Lung (tissue), 11 donors: ENCODE measurements at regions not wholly inside any gene's neighbourhood (a gene's known extent, or its start where the extent isn't known, plus 50 kb on each side); places are given as distances from the start of the nearest gene placed in this dataset.

ENCODE experiments used
- ATAC-seq: fragments of 200-7000 bp; cut with Tn5 transposase; one replicate; pipeline ENCODE4 v1.9.1; 2020; ENCODE audit warnings: moderate number of reproducible peaks; ENCODE audit not compliant: insufficient read depth, low FRiP score
- DNase-seq, 3 donors: peaks; one replicate each; pipeline ENCODE4 v3.0.0-alpha.2; 2013 to 2017
- H3K27ac ChIP-seq, 2 donors: one replicate each; pipeline ENCODE4 v1.5.1; 2013; ENCODE audit warnings: mild to moderate bottlenecking in 2 of 2, moderate library complexity in 2 of 2, control low read depth in 1 of 2, inconsistent platforms in 1 of 2, low read depth in 1 of 2, low read length in 1 of 2
- H3K27me3 ChIP-seq, 3 donors: one replicate each; pipeline ENCODE4 v1.5.1; 2013; ENCODE audit warnings: low read length in 2 of 3; ENCODE audit not compliant: control insufficient read depth in 3 of 3, insufficient read depth in 3 of 3
- H3K36me3 ChIP-seq, 4 donors: one replicate each; pipeline ENCODE4 v1.5.1; 2013; ENCODE audit warnings: low read length in 4 of 4, mild to moderate bottlenecking in 1 of 4, moderate library complexity in 1 of 4; ENCODE audit not compliant: control insufficient read depth in 4 of 4, insufficient read depth in 4 of 4
- H3K4me1 ChIP-seq, 5 donors: one replicate each; pipeline ENCODE4 v1.5.1; 2013; ENCODE audit warnings: low read length in 5 of 5, mild to moderate bottlenecking in 2 of 5, moderate library complexity in 1 of 5; ENCODE audit not compliant: control insufficient read depth in 5 of 5, insufficient read depth in 5 of 5
- H3K4me3 ChIP-seq: one replicate; pipeline ENCODE4 v1.5.1; 2013; ENCODE audit warnings: mild to moderate bottlenecking, control low read depth, moderate library complexity
- H3K9ac ChIP-seq, 2 donors: one replicate each; pipeline ENCODE4 v1.5.1; 2013; ENCODE audit warnings: low read length in 2 of 2, control low read depth in 1 of 2; ENCODE audit not compliant: insufficient read depth in 1 of 2
- H3K9me3 ChIP-seq, 4 donors: one replicate each; pipeline ENCODE4 v1.5.1; 2013; ENCODE audit warnings: low read length in 3 of 4, mild to moderate bottlenecking in 1 of 4, moderate library complexity in 1 of 4; ENCODE audit not compliant: control insufficient read depth in 4 of 4, insufficient read depth in 3 of 4
- CTCF ChIP-seq: IDR thresholded peaks from 2 replicates; pipeline ENCODE4 v1.5.1; 2012; ENCODE audit warnings: mild to moderate bottlenecking; ENCODE audit errors: control extremely low read depth, extremely low read depth
- WGBS, 2 donors: extraction: QIAGEN DNeasy Blood & Tissue Kit; methylation state at CpG; one replicate each; pipeline ENCODE4 v1.1.7; 2013; 5-methylcytosine and 5-hydroxymethylcytosine counted together
- donor health status: control.
- donor health status: control.
- donor health status: Bipolar disorder and iron deficiency.
- donor health status: healthy.
- donor health status: DM: yes; HTN: yes; CAD: no.

- Histone ChIP-seq H3K27ac (no peak overlapping the region), H3K4me3 (no peak overlapping the region), H3K4me1 (no peaks in the 10 kb centered on the region), H3K36me3 (no peaks in the 10 kb centered on the region), H3K27me3 (no peaks in the 10 kb centered on the region), H3K9me3 (no peaks in the 10 kb centered on the region), H3K9ac (no peak overlapping the region)
- 76 to 83% methylated on average over 5 of the region's 5 CpGs for WGBS, 2 donors
- ATAC-seq: no peak
- TF ChIP-seq CTCF: no peak
- DNase-seq: no peak
Measured at GRCh38 chr2:147101941-147102790, 742.7 kb upstream of the ACVR2A start.

DNA sequence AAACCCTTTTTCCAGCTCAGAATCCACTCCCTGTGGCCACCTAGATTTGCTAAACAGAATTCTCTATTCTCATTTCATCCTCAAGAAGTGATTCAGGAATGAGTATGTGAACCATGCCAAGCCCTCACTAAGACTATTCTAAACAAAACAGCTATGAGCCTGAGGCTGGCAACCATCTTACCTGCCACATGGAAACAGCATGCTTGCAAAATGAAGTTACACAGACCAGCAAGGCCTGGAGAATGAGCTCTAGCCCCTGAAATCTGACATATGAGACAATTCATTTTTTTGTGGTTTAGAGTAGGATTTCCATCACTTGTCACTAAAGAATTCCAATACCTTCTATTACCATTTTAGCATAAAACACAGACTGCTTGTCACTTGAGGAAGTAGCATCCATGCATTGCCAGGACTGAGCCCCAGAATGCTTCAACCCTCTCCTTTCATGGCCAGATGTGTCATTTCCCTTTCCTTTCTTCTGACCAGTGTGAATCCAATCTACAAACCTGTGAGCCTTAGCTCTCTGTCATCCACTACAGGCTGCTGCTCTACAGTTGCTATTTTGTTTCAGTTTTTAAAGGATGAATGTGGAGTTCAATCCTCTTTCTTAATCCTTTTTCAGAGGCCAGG is 744.3 kb upstream of the ACVR2A start:
- Histone ChIP-seq H3K4me1 (no peaks in the 10 kb centered on the region), H3K27me3 (no peaks in the 10 kb centered on the region), H3K9me3 (no peaks in the 10 kb centered on the region), H3K9ac (no peak overlapping the region), H3K27ac (no peak overlapping the region), H3K36me3 (no peaks in the 10 kb centered on the region), H3K4me3 (no peak overlapping the region)
- no peak for ATAC-seq
- DNase-seq: no peak
- no peak for TF ChIP-seq CTCF

DNA sequence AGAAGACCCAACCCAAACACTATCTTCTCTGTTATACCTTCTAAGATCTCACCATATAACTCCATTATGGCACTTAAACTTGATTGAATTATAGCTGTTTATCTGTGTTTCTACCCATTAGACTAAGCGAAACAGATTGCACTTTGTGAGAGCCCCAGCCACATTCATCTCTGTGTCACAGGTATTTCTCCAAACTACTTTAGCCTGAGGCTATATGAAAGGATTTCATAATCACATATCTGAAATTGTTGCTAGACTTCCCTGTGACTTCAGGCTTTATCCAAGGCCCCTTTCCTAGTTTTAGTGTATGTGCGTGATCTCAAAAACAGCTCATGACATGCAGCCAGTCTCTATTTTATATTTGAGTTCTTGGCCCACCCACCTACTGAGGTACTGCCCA is 745.0 kb upstream of the ACVR2A start:
- no peak for TF ChIP-seq CTCF
- Histone ChIP-seq H3K27ac (no peak overlapping the region), H3K9ac (no peak overlapping the region), H3K4me3 (no peak overlapping the region), H3K27me3 (no peaks in the 10 kb centered on the region), H3K9me3 (no peaks in the 10 kb centered on the region), H3K36me3 (no peaks in the 10 kb centered on the region), H3K4me1 (no peaks in the 10 kb centered on the region)
- DNase-seq (no peak), ATAC-seq (no peak)
- WGBS, 2 donors: 92 to 95% methylated on average over 2 of the region's 2 CpGs
